MG63 (cell line): ENCODE measurements at regions not wholly inside any gene's neighbourhood (a gene's known extent, or its start where the extent isn't known, plus 50 kb on each side); places are given as distances from the start of the nearest gene placed in this dataset.

Experiments used
- DNase-seq: peaks from one replicate; pipeline ENCODE4 v3.0.0-alpha.2; 2020
- H3K27me3 ChIP-seq: fragments of 250-450 bp; sonication (Bioruptor Pico); 2 replicates; pipeline ENCODE4 v1.5.1; 2020; ENCODE audit warnings: mild to moderate bottlenecking, moderate library complexity
- H3K36me3 ChIP-seq: fragments of 250-450 bp; sonication (Bioruptor Pico); 2 replicates; pipeline ENCODE4 v1.5.1; 2020; ENCODE audit warnings: mild to moderate bottlenecking, moderate library complexity
- H3K4me3 ChIP-seq: fragments of 250-450 bp; sonication (Bioruptor Pico); 2 replicates; pipeline ENCODE4 v1.5.1; 2020; ENCODE audit warnings: mild to moderate bottlenecking, moderate library complexity
- H3K9me3 ChIP-seq: fragments of 250-450 bp; sonication (Bioruptor Pico); 2 replicates; pipeline ENCODE4 v1.5.1; 2020; ENCODE audit warnings: mild to moderate bottlenecking, moderate library complexity

DNA sequence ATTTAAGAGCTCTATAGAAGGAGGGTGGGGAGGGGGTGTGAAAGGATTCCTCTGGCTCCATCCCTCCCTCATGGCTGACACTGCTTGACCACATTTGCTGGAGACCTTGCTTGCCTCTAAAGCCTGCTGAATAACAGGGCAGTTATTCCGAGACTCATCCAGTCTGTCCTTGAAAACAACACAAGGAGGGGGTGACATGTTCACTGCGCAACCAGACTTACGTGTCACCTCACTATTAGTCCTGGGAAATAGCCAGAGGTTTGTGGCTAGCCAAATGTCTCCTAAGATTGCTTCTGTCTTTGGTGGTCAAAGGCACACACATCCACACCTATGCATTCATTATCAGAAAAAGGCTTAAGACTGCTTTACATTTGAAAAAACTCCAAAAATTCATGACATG is 256.2 kb upstream of the SKOR2 start:
- H3K27me3 ChIP-seq, result no peaks in the 10 kb centered on the region
- H3K36me3 ChIP-seq, result no peaks in the 10 kb centered on the region
- H3K4me3 ChIP-seq, result no peak overlapping the region
- DNase-seq, result no peak
- no peaks in the 10 kb centered on the region for H3K9me3 ChIP-seq

DNA sequence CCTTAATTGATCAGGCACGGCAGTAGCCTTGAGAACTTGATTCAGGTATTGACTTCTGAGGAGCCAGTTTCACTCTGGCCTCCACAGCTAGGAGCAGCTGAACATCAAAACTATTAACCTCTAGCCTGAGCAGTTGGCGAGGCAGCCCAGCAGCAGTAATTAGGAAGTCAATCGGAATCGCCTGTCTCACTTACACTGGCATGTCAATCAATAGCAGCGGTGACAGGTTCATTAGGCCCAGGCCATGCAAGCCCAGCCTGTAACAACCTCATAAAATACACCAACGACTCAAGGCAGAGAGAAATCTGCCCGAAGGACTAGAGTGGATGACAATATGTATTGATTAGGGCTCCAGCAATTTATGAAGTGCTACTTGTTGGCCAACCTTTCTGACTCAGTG is 255.4 kb upstream of the SKOR2 start:
- no peaks in the 10 kb centered on the region for H3K36me3 ChIP-seq
- no peak for DNase-seq
- H3K27me3 ChIP-seq, result 0 out of 2 replicates have a peak, but pooled peaks cover 2% of the 10 kb centered on the region
- H3K4me3 ChIP-seq, result no peak overlapping the region
- H3K9me3 ChIP-seq, result no peaks in the 10 kb centered on the region

DNA sequence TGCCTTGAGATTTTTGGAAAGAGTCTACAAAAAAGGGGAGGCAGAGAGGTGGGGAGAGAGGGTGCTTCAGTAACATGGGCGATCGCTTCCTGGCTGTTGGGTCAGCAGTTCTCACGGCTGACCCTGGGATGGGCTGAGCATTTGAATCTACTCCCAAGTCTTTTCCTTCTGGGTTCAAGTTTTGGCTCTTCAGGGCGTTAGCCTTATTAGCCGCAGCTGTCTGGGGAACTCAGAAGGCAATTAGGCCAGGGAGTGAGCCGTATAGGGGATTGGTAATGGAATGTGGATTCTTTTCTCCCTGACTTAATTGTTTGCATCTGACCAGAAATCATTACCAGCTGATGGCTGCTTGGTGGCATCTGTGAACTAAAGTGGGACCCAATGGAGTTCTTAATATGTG is 250.5 kb upstream of the SKOR2 start:
- H3K9me3 ChIP-seq, result no peaks in the 10 kb centered on the region
- no peak for DNase-seq
- no peak overlapping the region for H3K4me3 ChIP-seq
- no peaks in the 10 kb centered on the region for H3K36me3 ChIP-seq
- 0 out of 2 replicates have a peak, but pooled peaks cover 4% of the 10 kb centered on the region for H3K27me3 ChIP-seq

DNA sequence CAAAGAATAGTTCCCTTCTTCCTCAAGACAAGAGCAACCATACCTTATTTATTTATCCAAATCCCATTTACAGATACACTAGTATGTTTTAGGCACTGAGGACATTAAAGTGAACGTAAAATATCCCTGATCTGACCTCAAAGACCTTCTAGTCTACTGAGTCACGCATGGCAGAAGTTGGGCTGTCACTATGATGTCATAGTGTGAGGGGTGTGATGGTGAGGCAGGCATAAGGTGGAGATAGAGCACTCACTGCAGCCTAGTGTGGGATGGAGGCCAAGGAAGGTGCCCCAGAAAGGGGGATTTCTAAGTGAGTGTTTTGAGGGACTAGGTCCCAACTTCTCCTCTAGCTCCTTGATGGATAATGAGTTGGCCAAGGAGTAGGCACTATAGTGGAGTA is 249.5 kb upstream of the SKOR2 start:
- H3K9me3 ChIP-seq, result no peaks in the 10 kb centered on the region
- 0 out of 2 replicates have a peak, but pooled peaks cover 4% of the 10 kb centered on the region for H3K27me3 ChIP-seq
- DNase-seq, result no peak
- no peak overlapping the region for H3K4me3 ChIP-seq
- H3K36me3 ChIP-seq, result no peaks in the 10 kb centered on the region

DNA sequence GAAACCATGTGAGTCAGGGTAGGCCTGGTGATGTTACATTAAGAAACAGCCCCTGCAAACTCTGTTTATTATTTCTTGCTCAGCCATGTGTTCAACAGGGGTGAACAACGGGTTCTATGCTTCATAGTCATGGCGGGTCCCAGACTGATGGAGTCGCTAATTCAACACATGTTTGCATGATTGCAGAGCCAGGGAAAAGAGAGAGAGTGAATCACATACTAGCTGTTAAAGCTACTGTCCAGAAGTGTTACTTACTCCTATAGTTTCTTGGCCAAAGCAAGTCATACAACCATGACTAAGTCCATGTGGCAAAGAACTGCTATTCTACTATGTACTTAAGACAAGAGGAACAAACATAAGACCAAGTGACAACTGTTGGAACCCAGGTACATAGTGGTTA is 241.2 kb upstream of the SKOR2 start:
- DNase-seq, result no peak
- Histone ChIP-seq H3K4me3 (no peak overlapping the region), H3K36me3 (no peaks in the 10 kb centered on the region), H3K9me3 (no peaks in the 10 kb centered on the region), H3K27me3 (no peaks in the 10 kb centered on the region)

DNA sequence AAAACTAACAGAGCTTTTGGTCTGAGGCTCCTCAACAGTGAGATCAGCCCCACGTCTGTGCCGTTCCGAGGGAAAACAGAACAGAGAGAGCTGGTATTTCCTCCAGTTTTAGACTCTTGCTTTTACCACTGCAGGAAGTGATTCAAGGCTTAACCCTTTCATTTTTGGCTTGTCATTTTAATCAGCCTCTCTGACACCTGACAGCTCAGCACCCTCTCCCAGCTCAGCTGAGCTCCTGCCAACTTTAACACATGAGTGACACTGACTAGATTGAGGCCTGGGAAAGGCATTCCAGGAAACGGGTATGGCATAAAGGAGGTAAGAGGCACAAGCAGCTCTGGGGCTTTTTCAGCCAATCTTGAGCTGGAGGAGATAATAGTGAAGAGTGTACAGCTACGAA is 239.4 kb upstream of the SKOR2 start:
- H3K36me3 ChIP-seq, result no peaks in the 10 kb centered on the region
- no peak overlapping the region for H3K4me3 ChIP-seq
- H3K9me3 ChIP-seq, result no peaks in the 10 kb centered on the region
- H3K27me3 ChIP-seq, result no peaks in the 10 kb centered on the region
- peak; percentile 27 for DNase-seq

DNA sequence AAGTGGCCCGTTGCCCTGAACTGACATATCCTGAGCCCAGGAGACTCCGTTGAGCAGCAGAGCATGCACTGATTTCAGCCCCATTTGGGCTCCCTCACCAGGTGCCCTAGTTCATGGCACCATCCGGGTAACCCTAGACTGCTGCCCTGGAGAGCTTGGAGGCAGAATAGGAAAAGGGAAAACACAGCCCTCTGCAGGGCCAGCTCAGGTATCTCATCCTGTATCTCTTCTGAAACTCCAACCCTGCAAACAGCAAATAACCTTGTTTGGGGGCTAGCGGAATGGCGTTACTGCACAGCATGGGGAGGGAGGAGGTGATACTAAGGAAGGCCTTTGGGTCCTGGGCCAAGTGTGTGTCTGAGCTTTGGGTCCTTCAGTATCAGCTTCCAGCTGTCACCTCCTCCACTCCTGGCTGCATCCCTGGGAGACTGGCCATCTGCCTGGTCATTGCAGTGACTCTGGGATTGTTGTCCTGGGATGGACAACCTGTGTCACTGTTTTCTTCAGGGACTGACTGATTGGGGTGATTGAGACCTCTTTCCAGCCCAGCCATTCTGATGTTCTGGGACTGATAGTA is 233.8 kb upstream of the SKOR2 start:
- Histone ChIP-seq H3K27me3 (peaks cover 7% of the 10 kb centered on the region), H3K36me3 (no peaks in the 10 kb centered on the region), H3K4me3 (no peak overlapping the region), H3K9me3 (no peaks in the 10 kb centered on the region)
- DNase-seq, result no peak

DNA sequence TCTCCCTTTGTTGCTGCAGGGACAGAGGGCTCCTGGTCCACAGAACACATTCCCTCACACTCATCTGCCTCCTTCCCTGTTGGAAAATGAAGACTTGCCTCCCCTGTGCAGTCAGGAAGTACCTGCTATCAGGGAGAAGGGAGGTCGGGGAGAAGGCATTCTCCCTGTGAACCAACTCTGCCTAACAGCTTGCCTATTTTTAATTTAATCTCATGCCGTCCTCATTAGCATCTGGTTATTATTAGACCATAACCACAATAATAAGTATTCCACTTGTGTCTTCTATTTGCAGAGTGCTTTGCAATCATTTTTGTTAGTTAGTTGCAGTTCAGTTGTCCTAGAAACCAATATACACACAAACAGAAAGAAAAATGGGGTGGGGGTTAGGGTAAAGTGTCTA is 232.6 kb upstream of the SKOR2 start:
- Histone ChIP-seq H3K36me3 (no peaks in the 10 kb centered on the region), H3K27me3 (peaks cover 7% of the 10 kb centered on the region), H3K4me3 (no peak overlapping the region), H3K9me3 (no peaks in the 10 kb centered on the region)
- no peak for DNase-seq

DNA sequence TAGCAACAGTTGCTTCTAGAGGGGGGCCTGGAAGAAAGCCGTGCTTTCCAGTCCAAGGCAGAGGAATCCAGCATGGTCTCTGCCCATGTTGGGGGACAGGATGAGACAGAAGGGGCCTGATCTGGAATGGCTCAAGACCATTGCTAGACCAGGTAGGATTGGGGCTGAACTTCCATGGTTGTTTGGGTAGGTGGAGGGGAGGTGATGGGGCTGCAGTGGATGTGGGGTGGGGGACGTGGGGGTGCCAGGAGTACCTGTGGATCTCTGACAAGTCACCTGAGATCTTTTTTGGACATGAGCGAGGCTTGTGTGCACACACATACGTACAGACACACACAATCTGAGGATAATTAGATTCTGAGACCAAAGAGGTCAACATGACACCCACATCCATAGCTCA is 228.7 kb upstream of the SKOR2 start:
- Histone ChIP-seq H3K9me3 (no peaks in the 10 kb centered on the region), H3K27me3 (peaks cover 7% of the 10 kb centered on the region), H3K4me3 (no peak overlapping the region), H3K36me3 (no peaks in the 10 kb centered on the region)
- no peak for DNase-seq

DNA sequence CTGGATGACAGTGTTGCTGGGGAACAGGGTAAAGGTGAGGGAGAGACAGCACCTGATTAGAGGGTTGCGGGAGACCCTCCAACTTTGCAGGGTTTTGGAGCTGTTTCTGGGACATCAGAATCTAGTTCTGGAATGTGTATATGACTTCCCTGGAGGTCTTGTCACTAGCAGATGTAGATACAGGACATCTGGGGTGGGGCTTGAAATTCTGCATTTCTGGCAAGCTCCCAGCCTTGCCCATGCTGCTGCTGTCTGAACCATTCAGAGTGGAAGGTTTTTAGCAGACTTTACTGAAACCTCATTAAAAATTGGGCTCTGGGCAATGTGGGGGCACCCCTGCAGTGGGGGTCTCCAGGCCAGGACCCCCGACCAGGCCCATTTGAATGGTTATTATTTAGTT is 220.3 kb upstream of the SKOR2 start:
- Histone ChIP-seq H3K36me3 (no peaks in the 10 kb centered on the region), H3K27me3 (no peaks in the 10 kb centered on the region), H3K9me3 (no peaks in the 10 kb centered on the region), H3K4me3 (no peak overlapping the region)
- no peak for DNase-seq

DNA sequence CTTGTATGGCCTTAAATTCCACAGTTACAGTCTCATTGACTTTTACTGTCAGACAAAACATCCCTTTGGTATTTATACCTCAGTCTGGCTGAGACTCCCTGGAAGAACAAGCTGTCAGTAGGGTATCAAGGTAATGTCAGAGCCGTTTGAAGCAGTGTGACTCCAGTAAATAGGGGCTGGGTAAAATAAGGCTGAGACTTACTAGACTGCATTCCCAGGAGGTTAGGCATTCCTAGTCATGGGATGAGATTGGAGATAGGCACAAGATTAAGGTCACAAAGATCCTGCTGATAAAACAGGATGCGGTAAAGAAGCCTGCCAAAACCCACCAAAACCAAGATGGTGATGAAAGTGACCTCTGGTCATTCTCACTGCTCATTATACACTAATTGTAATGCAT is 219.5 kb upstream of the SKOR2 start:
- H3K4me3 ChIP-seq, result no peak overlapping the region
- H3K27me3 ChIP-seq, result no peaks in the 10 kb centered on the region
- H3K36me3 ChIP-seq, result no peaks in the 10 kb centered on the region
- H3K9me3 ChIP-seq, result no peaks in the 10 kb centered on the region
- DNase-seq, result no peak

DNA sequence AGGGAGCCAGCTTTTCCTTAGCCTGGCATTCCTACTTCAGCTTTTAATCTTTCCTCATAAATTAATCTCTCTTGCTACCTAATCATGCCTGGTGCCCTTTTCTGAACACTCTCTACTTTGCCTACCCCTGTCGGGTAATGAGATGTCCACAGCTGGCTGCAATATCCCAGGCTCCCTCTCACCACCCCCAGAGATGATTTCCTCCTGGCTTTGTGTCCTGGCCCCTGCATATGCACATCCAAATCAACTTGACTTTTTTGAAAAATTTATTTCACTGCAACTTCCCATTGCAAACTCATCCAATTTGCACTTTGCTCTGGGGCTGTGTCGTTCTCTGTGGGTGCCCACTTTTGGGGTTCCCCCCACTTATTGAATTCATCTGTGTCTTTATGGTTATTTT is 218.1 kb upstream of the SKOR2 start:
- Histone ChIP-seq H3K36me3 (no peaks in the 10 kb centered on the region), H3K27me3 (no peaks in the 10 kb centered on the region), H3K9me3 (no peaks in the 10 kb centered on the region), H3K4me3 (no peak overlapping the region)
- DNase-seq, result no peak

DNA sequence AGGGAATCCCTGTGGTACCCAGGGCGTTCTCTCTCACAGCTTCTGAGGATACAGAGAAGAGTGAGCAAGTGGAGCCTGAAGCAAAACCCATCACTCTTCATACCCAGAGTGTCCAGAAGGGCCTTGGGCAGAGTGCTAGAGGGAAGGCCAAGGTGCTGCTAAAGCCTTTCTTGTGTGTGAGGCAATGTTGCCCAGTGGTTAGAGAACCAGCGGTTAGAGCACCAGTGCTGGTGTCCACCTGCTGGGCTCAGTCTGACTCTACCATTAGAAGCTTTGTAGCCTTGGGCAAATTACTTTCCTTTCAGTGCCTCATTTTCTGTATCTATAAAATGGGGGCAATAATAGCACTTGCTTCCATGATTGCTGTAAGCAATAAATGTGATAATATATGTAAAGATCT is 210.5 kb upstream of the SKOR2 start:
- Histone ChIP-seq H3K9me3 (no peaks in the 10 kb centered on the region), H3K36me3 (no peaks in the 10 kb centered on the region), H3K27me3 (no peaks in the 10 kb centered on the region), H3K4me3 (no peak overlapping the region)
- no peak for DNase-seq

DNA sequence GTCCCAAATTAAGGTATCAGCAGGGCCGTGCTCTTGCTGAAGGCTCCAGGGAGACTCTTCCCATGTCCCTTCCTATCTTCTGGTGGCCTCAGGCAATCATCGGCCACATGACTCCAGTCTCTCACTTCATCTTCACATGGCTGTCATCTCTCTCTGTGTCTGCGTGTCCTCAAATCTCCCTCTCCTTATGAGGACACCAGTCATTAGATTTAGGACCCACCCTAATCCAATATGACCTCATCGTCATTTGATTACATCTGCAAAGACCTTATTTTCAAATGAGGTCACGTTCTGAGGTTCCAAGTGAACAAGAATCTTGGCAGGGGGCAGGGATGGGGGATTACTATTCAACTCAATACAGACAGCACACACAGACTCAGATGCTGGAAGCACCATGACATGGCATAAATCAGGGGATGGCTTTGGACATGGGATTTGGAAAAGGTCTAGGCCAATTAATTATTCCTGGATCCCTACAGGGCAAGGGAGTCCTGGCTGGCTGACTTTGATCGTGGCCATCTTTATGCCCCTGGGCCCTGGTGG is 210.0 kb upstream of the SKOR2 start:
- H3K36me3 ChIP-seq, result no peaks in the 10 kb centered on the region
- H3K4me3 ChIP-seq, result no peak overlapping the region
- no peaks in the 10 kb centered on the region for H3K27me3 ChIP-seq
- no peak for DNase-seq
- H3K9me3 ChIP-seq, result no peaks in the 10 kb centered on the region

DNA sequence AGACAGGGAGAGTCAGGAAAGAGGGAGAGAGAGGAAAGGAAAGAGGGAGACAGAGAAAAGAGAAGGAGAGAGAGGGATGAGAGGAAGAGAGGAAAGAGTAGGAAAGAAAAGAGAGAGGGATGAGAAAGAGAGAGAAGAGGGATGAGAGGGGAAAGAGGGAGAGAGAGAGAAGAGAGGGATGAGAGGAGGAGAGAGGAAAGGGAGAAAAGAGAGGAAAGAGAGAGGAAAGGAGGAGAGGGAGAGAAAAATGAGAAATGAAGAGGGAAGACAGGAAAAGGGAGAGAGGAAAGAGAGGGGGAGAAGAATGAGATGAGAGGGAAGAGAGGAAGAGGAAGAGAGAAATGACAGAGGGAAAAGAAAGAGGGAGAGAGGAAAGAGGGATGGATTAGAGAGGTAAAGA is 207.0 kb upstream of the SKOR2 start:
- Histone ChIP-seq H3K9me3 (no peaks in the 10 kb centered on the region), H3K36me3 (no peaks in the 10 kb centered on the region), H3K27me3 (no peaks in the 10 kb centered on the region), H3K4me3 (no peak overlapping the region)
- DNase-seq, result no peak

DNA sequence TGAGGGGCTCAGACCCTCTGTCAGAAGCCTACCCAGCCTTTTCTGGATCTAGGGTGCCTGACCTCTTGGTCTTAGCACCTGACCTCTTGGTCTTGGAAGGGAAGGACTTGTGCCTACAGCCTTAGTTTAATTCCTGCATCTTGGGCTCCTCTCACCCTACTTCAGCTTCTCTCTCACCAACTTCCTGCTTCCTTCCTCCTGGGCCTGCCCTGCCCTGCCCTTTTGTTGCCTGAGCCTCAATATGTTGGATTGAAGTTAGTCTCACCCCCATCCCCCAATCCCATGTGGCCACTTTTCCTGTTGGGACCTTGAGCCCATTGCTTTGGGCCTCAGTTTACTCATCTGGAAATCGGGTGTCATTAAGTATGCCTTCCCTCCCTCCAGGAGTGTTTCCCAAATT is 206.2 kb upstream of the SKOR2 start:
- Histone ChIP-seq H3K36me3 (no peaks in the 10 kb centered on the region), H3K4me3 (no peak overlapping the region), H3K27me3 (no peaks in the 10 kb centered on the region), H3K9me3 (no peaks in the 10 kb centered on the region)
- no peak for DNase-seq

DNA sequence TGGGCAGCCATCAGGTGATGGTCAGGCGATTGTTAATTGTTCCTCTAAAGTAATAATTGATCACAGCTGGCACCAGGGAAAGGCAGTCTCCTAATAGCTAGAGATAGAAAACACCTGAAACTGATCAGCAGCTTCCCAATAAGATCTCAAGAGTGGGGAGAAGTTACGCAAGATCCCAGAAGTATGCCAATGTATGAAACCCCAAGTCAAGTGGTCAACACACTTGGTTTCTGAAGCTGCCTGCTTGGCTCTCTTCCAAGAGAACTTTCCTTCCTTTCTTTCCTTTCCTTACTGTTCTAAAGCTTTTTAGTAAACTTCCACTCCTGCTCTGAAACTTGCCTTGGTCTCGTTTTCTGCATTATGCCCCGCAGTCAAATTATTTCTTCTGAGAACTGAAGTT is 201.6 kb upstream of the SKOR2 start:
- H3K36me3 ChIP-seq, result no peaks in the 10 kb centered on the region
- no peak overlapping the region for H3K4me3 ChIP-seq
- H3K9me3 ChIP-seq, result no peaks in the 10 kb centered on the region
- no peaks in the 10 kb centered on the region for H3K27me3 ChIP-seq
- no peak for DNase-seq

DNA sequence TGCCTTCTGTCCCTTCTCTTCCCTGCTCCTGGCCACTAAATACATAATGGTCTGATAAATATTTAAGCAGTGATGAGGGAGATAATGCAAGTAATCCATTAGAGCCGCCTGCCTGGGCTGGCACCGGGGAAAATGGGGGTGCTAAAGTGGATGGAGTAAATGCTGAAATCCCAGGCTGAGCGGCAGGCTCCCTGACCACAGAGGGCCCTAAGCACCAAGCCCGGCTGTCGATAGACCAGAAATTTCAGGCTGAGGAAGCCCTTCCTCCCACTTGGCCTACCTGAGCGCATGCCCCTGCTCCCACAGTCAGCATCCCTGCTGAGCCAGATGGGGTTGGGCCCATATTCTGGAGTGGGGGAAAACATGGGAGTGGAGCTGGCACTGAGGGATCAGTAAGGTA is 197.5 kb upstream of the SKOR2 start:
- no peak for DNase-seq
- no peak overlapping the region for H3K4me3 ChIP-seq
- no peaks in the 10 kb centered on the region for H3K36me3 ChIP-seq
- H3K9me3 ChIP-seq, result no peaks in the 10 kb centered on the region
- H3K27me3 ChIP-seq, result no peaks in the 10 kb centered on the region

DNA sequence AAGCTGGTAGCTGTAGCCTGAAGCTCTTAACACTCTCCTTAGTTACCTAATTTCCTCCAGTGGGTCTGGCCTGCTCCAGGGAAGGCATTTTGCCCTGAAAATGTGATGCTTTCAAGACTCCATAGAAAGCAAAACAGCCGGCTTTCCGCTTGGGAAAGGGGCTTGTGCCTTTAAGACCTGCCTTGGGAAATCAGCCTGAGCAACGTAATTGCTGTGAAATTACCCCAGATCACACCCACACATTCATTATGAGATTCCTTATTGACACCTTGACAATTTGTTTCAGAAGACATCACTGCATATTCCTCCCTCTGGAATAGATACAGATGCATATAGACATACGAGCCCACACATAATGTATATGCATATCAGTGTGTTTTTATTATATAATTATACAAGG is 190.5 kb upstream of the SKOR2 start:
- H3K36me3 ChIP-seq, result no peaks in the 10 kb centered on the region
- H3K27me3 ChIP-seq, result no peaks in the 10 kb centered on the region
- no peak overlapping the region for H3K4me3 ChIP-seq
- no peak for DNase-seq
- no peaks in the 10 kb centered on the region for H3K9me3 ChIP-seq
